ENCODE measurements at regions not wholly inside any gene's neighbourhood (a gene's known extent, or its start where the extent isn't known, plus 50 kb on each side); places are given as distances from the start of the nearest gene placed in this dataset.

GRCh38 chr16:77662246-77662645 lies 60.1 kb upstream of the NUDT7 start:
- no peak for DNase-seq (ENCODE audit: low read depth in 2 of 2)

GRCh38 chr16:77663711-77664110 lies 58.6 kb upstream of the NUDT7 start:
- DNase-seq (ENCODE audit: low read depth in 2 of 2) = no peak

DNA sequence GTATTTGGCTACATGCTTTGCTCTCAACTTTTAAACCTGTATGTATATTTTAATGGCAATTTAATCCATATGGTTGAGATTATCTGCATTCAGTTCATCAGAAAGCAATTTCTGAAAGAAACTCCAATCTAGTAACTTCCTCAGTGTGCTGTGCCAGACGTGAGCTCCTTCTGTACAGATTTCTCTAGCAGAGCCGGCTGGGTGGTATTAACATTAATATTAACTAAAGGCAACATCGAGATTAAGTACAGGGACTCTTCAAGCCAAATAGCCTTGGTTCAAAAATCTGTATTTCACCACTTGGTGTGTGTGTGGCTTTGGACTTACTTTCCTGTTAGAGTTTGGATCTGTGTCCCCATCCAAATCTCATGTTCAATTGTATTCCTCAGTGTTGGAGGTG lies 55.5 kb upstream of the NUDT7 start:
- DNase-seq (ENCODE audit: low read depth in 2 of 2) = no peak

GRCh38 chr16:77668201-77668600 lies 54.1 kb upstream of the NUDT7 start:
- no peak for DNase-seq (ENCODE audit: low read depth in 2 of 2)

- no peak for DNase-seq (ENCODE audit: low read depth in 2 of 2)
Measured at GRCh38 chr16:77669057-77669456, 53.3 kb upstream of the NUDT7 start.

Data from stimulated activated CD8-positive, alpha-beta memory T cell treated with anti-CD3 and anti-CD28 coated beads, Interleukin-15, amount 100 ng/mL, for 4 hours (primary cell).